Uterus (tissue), 2 donors: ENCODE measurements at regions not wholly inside any gene's neighbourhood (a gene's known extent, or its start where the extent isn't known, plus 50 kb on each side); places are given as distances from the start of the nearest gene placed in this dataset.

Experiments
- POLR2A ChIP-seq, 2 donors: fragments of 450-650 bp; IDR thresholded peaks; one replicate each; pipeline ENCODE4 v1.6.1; 2016; ENCODE audit warnings: antibody characterized with exemption in 2 of 2, mild to moderate bottlenecking in 1 of 2, moderate library complexity in 1 of 2
- TF ChIP-seq, protein P1 (sequence below), 4 experiments: fragments of 200-600 bp in 2 of 4; fragments of 450-650 bp in 2 of 4; sonication (generic) in 2 of 4; IDR thresholded peaks; one replicate each; pipeline ENCODE4 v1.5.1; 2016 to 2019; ENCODE audit warnings: antibody characterized with exemption in 4 of 4, mild to moderate bottlenecking in 2 of 4, moderate library complexity in 1 of 4

DNA sequence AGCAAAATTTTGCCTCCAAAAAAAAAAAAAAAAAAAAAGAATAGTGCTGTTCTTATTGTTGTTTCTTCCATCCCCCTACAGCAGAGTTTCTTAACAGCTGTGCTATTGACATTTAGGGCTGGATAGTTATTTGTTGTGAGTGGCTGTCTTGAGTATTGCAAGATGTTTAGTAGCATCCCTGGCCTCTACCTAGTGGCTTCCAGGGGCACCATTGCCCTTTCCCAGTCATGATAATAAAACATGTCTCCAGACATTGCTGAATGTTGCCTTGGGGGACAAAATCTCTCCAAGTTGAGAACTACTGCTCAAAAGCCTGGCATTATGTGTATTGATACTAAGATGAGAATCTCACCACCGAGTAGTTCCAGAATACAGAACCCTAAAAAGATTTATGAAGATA lies 108.7 kb downstream of the PALM2AKAP2 start:
- TF ChIP-seq, protein P1, sequence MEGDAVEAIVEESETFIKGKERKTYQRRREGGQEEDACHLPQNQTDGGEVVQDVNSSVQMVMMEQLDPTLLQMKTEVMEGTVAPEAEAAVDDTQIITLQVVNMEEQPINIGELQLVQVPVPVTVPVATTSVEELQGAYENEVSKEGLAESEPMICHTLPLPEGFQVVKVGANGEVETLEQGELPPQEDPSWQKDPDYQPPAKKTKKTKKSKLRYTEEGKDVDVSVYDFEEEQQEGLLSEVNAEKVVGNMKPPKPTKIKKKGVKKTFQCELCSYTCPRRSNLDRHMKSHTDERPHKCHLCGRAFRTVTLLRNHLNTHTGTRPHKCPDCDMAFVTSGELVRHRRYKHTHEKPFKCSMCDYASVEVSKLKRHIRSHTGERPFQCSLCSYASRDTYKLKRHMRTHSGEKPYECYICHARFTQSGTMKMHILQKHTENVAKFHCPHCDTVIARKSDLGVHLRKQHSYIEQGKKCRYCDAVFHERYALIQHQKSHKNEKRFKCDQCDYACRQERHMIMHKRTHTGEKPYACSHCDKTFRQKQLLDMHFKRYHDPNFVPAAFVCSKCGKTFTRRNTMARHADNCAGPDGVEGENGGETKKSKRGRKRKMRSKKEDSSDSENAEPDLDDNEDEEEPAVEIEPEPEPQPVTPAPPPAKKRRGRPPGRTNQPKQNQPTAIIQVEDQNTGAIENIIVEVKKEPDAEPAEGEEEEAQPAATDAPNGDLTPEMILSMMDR (IDR thresholded peaks at IDR 0.05) = no peak
- no peak for TF ChIP-seq POLR2A (IDR thresholded peaks at IDR 0.05)
